HG02943 (cell line): ENCODE measurements at regions not wholly inside any gene's neighbourhood (a gene's known extent, or its start where the extent isn't known, plus 50 kb on each side); places are given as distances from the start of the nearest gene placed in this dataset.

Experiments used
- ATAC-seq: cut with Tn5 transposase; IDR thresholded peaks from one replicate; pipeline ENCODE4 v1.9.1; 2021; ENCODE audit warnings: mild to moderate bottlenecking, low read depth, moderate library complexity; ENCODE audit not compliant: unreplicated experiment

DNA sequence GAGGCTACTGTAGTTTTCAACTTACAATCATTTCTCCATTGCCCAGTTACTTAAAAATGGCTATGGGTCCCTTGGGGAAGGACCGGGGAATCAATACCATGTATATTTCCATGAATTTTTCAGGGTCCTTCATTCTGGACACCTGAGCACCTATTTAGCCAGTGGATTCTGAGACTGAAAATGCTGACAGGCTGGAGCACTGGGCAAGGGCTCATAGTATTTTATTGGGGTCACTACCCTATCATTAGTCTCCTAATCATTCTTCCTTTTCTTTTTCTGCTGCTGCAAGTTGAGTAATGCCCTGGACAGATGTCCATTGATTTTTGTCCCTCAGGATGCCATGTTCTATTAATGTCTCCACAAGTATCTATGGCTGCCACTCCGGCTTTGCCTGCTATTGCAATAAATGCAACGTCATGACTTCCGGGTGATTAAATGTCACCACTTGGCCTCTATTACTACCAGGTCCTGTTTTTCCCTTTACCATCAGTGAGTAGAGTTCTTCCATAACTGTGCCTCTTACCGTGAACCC, 279.3 kb upstream of the FBXL7 start:
- ATAC-seq: no peak

DNA sequence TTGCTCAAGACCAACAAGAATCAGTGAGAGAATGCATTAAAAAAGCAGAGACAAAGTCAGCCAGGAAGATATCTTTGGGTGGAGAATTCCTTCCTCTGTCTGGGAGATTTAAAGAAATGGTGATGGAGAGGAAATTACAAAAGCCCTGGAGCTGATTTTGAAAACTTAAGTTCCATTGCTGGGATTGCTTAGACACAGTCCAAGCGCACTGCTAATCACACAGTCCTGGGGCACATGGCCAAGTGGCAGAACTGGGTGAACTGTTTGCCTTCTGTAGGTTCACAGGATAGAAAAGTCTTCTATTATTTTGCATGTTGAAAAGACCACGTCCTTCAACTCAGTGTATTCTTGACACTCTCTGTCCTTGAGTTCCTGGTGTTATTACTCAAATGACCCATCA, 284.9 kb upstream of the FBXL7 start:
- no peak for ATAC-seq

DNA sequence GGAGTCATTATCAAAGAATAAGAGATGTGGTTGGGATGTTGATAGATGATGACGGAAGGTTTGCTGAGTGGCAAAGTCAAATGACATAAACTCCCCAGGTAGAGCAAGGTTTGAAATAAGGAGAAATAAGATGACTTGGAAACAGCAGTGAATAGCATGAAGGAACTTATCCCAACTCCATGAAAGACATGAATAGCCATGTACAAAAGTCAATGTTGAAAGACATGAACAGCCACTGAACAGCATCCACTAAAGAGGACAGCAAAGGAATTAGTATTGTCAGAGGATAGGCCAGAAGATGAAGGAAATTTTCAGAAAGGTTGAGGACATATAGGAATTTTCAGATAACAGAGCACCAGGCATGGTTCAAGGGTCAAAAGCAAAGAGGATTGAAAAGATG, 286.0 kb upstream of the FBXL7 start:
- no peak for ATAC-seq

DNA sequence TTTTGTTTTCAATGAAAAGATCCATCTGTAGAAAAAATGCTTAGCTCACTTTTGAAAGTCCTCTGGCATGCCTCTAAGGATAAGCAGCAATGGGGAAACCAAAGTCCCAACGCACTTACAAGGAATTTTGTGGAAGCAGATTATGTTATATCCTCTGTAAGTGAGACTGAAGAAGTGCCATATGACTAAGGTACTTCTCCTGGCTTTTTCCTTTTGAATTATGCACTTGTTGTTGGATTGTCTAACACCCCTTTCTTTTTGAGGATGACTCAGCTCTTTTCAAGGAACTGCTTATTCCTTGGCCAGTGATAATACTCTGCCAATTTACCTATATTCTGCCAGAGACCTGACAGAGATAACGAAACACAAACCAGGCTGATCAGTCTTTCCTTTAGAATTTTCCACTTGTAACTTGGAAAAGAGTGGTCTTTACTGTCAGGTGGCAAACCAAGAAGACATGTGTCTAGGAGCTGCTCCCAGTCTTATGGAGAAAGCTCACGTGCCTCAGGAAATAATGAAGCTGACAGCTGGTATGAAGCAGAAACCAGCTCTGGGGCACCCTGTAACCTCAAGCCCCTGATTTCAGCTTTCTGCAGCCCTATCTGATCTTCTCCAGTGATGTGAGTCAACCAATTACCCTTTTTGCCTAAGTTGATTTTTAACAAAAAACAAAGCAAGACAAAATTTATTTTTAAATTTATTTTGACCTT, 290.8 kb upstream of the FBXL7 start:
- ATAC-seq: no peak

DNA sequence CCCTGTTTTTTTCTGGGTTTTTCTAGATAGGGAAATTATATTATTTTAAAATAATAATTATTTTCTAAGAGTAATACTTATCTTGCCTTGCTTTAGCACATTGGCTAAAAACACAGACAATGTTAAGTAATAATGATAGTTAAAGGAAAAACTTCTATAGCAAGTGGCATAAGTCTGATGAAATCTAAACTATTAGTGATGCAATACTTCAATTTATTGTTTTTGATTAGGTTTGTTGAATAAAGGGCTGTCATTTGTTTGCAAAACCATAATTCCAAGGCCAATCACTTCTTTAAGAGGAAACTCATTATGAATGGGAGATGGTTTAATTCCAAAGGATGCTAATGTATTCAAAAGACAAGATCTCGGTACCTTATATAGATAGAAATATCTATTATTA, 293.8 kb upstream of the FBXL7 start:
- ATAC-seq: no peak

DNA sequence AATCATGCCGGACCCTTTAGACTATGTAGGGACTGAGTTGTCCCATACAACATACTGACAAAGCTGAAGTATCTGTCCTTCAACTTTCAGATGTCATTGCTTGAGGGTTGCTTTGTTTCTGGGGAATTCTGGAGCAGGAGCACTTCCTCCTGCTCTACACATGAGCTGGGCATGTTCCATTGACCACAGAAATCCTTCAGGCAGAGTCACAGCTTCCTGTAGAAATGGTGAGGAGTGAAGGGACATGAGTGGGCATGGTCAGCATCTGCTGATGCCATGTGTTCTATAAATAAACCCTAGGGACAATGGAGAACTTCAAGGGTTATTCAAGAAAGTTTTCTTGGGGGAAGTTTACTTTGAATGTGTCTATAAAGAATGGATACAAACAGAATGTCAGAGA, 296.6 kb upstream of the FBXL7 start:
- ATAC-seq: no peak

DNA sequence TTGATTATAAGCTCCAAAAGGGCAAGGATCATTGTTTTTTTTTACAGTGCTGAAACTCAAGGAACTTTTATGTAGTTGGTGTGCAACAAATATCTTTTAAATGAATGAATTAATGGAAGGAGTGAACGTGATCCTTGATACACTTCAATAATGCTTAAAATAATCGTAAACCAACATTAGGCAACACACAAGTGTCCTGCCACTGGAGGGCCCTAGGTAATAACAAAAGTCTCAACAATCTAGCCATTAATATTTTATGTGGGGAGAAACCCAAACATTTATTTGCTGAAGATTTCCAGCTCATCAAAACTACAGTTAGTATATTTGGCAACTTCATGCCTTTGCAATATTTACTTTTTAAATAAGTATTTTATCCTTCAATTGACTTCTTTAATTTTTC, 309.0 kb upstream of the FBXL7 start:
- no peak for ATAC-seq

DNA sequence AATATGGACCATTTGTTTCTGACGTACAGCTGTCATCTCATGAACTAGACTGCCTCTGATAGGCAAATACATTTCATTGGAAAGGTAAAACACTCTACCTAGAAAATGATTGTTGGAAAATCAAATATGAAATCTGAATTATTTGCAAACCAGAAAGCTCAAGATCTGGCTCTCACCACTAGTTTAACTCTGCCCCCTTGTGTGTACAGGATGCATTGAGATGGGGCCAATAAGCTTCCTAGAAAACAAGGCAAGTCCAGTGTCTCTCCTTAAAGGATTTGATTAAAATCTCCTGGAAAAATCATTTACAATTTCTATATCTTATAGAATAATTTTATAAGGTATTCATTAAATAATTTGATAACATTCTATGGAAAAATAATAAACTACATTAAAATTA, 311.9 kb upstream of the ANKH start:
- no peak for ATAC-seq

DNA sequence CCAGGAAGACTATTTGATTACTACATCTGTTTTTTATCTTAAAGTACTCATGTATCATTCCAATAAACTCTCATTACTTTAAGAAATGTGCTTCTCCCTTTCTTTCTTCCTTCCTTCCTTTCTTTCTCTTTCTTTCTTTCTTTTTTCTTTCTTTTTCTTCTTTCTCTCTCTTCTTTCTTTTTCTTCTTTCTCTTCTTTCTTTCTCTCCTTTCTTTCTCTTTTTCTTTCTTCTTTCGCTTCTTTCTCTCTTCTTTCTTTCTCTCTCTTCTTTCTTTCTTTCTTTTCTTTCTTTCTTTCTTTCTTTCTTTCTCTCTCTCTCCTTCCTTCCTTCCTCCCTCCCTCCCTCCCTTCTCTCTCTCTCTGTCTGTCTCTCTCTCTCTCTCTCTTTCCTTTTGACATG, 298.6 kb upstream of the ANKH start:
- no peak for ATAC-seq

DNA sequence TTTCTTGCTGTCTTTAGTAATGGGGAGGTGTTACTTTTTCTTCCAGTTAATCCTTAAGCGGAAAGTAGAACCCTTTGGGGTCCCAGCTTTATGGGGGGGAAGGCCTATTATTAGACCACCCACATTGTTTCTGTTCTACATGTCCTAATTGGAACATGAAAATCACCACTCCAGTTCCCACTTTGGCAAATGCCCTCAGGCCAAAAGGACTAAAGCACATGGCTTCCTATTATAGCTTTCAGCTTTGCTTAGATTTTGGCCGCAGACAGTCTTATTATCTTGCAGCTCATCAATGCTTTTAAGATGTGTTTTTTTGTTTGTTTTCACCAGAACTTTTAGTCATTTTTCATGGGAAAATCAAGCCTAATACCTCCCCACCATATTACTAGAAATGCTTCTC, 296.8 kb upstream of the ANKH start:
- no peak for ATAC-seq

DNA sequence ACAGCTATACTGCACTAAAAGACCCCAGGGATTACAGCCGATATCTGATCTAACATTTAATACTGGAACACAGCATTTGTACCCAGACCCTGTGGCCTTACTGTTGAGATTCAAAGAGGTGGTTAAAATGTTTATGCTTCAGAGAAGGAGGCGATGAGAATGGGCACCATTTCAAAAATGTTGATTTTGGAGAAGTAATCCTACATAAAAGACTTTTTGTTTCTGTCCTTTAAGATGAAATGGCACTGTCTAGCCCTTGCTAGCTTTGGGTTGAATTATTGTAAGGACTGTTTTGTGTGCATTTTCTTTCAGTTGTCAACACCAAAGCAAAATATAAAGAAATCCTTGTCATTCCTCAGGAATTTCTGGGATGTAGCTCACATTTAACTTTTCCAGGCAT, 288.5 kb upstream of the ANKH start:
- no peak for ATAC-seq

DNA sequence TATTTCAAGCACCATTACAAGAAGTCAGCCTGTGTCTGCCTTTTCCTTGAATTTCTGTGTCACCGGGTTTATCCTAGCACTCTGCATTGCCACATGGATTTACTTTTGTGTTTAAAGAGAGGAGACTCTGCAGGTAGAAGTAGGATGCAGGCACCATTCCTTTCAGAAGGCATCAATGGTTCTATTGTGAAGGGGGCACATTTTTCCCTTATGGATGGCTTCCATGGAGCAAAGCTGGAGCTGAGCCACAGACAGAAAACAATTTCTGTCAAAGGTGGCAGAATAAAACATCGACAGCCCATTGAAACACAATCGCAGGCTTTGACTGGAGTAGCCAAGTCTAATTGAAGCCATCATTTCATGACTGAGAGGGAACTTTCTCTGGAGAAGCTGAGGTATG, 288.0 kb upstream of the ANKH start:
- ATAC-seq: no peak

DNA sequence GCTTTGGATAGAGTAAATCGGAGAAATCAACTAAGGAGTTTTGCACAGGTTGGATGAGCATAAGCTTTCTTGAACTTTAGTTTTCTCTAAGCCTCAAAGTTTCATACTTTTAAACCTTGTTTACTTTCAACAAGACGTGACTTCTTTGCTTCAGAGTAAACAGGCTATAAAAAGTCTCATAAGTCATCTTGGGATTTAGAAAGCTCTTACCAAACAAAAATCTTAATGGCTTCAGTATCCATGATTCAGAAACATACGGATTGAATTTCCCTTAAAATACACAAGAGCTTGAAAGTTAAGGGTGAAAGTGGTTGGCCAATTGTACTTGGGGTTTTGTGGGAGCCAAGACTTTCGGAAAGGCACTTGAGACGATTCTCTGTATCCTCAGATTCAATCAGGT, 270.9 kb upstream of the ANKH start:
- ATAC-seq: no peak

DNA sequence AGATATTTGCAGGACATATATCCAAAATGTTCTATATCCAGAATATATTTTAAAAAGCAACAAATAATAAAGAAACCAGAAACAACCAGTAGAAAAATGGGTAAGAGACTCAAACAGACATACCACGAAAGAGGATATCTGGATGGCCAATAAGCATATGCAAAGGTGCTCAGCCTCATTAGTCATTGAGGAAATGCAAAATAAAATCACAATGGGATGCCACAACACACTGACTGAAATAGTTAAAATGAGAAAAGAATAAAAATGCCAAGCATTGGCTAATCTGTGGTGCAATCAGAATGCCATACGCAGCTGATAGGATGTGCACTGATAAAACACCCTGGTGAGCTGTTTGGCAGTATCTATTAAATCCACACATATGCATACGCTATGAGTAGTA, 265.8 kb upstream of the ANKH start:
- no peak for ATAC-seq

DNA sequence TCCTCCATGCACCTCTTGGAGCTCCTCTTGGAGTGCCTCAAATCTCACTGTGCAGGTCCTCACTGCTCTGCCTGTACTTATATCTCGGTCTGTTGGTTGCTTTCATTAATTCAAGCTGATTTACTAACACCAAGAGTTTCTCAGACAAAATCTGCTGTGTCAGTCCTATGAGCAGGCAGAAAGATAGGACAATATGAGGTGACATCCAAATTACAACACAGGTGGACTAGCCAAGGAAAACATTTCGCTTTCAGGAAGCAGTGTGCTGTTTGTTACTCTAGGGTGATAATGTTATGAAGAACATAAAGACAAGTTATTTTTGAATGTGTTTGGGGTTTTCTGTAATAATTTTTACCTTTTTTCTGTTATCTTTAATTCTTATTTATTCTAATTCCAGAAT, 264.1 kb upstream of the ANKH start:
- no peak for ATAC-seq

DNA sequence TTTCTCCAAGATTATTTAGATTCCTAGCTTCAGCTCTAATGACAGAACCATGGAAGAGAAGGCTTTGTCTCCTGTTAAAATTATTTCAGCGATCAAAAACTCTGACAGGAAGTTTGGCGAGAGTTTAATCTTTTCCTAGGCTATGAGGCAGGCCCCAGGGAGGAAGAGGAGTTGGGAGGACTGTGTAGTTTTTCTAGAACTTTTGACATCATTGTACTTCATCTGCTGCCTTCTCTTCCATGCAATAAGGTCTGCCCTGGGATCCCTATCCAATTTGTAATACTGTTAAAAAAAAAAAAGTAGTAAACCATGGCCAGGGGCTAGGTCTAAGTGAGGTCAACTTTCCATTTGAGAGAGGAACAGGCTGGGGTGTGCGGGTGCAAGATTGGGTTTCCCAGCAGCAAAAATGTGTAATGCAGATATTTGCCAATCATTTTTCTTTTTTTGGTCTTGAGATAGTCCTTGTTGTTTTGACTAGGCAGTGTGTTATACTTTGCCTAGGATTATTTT, 261.9 kb upstream of the ANKH start:
- ATAC-seq: no peak

DNA sequence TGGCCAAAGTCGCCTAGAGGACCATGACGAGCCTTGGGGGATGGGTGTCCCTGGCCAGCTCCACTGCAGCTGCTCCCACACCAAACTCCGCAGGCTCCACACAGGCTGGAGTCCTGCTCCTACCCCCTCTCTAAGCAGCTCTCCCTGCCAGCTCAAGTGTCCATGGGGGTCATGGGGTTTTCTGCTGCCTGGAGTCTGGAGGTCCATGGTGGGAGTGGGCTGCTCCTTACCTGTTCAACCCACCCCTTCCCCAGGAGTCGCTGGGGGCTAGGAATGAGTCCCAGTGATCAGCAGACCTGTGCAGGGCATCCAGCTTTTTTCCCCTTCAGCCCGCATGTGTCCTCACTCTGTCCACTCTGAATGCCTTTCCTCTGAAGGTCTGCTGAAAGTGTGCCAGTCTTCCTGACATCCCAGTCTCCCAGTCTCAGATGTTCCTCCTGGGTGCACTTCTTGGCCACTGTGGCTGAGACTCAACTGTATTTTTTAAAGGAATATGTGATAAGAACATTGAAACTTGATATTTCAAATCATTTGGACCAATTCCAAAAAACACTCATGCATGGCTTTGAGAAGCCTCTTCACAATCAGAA, 261.3 kb upstream of the ANKH start:
- no peak for ATAC-seq

DNA sequence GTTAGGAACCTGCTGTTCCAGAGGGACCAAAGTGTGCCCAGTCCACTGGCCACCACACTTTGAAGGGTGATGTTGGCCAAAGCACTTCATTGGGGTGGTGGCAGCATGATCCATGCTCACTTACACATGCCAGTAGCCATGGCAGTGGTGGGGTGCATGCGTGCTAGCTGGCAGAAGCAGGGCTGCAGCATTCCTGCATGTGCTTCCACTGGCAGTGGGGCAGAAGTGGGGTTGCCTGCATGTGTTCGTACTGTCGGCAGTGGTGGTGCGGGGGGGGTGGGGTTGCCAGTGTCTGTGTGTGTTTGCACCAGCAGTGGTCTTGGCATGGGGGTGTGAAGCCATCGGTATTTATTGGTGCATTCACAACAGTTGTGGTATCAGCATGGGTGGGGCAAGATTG, 260.3 kb upstream of the ANKH start:
- no peak for ATAC-seq

DNA sequence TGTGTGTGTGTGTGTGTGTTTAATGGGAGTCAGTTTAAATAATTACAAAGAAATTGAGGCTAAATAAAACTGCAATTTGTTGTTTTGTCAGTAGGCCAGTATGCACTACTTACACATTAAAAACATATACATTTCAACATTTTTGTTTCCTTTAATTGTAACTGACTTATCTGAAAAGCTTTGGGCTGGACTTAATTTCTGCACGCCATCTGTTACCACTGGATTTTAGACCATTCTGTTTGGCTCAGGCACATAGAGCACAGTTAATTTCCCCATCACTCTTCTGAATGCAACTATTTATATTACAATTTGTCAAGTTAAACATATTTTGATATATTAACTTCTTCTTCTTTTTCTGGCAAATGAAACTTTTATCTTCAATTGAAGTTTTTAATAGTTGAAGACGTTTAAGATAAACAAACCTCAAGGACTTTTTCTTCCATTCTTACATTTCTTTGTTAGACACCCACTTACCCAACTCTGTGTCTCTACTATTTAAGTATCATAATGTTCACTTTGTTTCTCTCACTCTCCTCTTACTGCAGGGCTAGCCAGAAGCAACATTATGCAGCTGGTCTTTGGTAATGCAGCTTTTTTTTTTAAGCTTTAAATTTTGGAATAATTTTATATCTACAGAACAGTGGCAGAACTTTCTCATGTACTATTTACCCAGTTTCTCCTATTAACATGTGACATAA, 253.4 kb upstream of the ANKH start:
- no peak for ATAC-seq

DNA sequence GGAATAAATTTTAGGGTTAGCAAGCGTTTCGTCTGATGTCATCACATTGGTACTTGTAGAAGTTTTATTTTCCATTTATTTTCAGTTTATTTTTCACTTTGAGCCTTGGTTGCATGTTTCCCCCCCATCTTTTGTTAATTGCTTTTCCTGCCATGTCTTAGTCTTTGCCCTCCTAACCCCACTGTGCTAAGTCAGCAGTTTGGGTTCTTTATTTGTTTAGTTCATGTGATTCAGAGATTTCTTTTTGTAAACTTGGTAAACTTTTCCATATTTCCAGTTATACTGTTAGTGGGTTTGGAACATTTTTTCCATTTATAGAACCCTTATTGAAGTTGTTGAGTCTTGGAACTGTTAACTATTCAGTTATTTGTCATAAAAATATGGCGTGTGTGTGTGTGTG, 252.9 kb upstream of the ANKH start:
- no peak for ATAC-seq

DNA sequence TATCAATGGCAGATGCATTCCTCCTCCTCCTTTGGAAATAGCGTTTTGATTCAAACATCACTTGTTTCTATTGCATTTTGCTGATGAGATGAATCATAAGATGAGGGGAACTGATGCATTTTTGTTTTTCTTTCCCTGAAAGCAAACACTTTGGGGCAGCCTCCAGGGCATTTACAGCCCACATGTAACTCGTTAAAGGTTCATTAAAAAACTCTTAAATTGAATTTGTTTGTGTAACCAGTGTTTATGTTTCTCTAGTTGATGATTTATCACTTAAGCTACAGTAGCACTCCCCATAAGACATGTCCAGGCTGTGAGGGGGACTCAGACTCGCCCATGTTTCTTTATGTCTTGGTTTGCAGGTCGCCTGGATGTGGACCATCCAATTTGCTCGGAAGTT, 246.1 kb upstream of the ANKH start:
- ATAC-seq: no peak

DNA sequence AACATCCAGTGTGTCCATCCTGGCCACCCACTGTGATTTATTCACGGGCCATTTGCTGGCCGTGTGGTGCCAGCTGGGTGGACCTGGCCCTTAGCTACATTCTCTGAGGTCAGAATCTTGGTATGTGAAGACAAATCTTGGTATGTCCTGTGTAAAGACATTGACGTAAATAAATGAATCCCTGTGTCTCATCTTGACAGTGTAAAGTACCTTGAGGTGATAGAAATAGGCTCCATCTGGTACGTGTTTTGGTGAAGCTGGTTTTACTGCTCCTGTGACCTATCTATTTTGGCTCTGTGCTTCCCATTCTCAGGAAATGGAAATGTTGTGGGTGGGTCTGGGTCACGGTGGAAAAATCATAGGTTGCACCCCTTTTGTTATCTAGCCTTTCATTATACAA, 245.4 kb upstream of the ANKH start:
- ATAC-seq: no peak
